IPS-NIHi7 (cell line): ENCODE measurements at regions not wholly inside any gene's neighbourhood (a gene's known extent, or its start where the extent isn't known, plus 50 kb on each side); places are given as distances from the start of the nearest gene placed in this dataset.
A peak's percentile ranks its signal among the peaks of the same experiment; 100 is the strongest.
"Not testable (repeated sequence)": the region's sequence is repeated elsewhere in the genome, so short reads cannot be mapped to it uniquely, and the experiment has no call there.

Experiments used
- DNase-seq: peaks from one replicate; pipeline ENCODE4 v3.0.0; 2012; ENCODE audit warnings: mixed read lengths; ENCODE audit errors: extremely low spot score

- DNase-seq = no peak
These were observed 537.5 kb downstream of the BTBD3 start for GRCh38 chr20:12455148-12455547.

- DNase-seq = no peak
These were observed 540.5 kb downstream of the BTBD3 start for GRCh38 chr20:12458241-12458640.

GRCh38 chr20:12464036-12464435 lies 544.7 kb upstream of the SPTLC3 start:
- DNase-seq = no peak

- DNase-seq = no peak
These were observed 541.9 kb upstream of the SPTLC3 start for GRCh38 chr20:12466915-12467314.

GRCh38 chr20:12467758-12468157 lies 541.0 kb upstream of the SPTLC3 start:
- no peak for DNase-seq

GRCh38 chr20:12482661-12483060 lies 526.1 kb upstream of the SPTLC3 start:
- DNase-seq = no peak

- DNase-seq = no peak
These were observed 506.3 kb upstream of the SPTLC3 start for GRCh38 chr20:12502443-12502842.

GRCh38 chr20:12504779-12505178 lies 504.0 kb upstream of the SPTLC3 start:
- no peak for DNase-seq

GRCh38 chr20:12511499-12511898 lies 497.3 kb upstream of the SPTLC3 start:
- no peak for DNase-seq

- DNase-seq = no peak
These were observed 496.0 kb upstream of the SPTLC3 start for GRCh38 chr20:12512755-12513154.

- no peak for DNase-seq
These were observed 480.7 kb upstream of the SPTLC3 start for GRCh38 chr20:12528104-12528503.

- DNase-seq = no peak
These were observed 480.2 kb upstream of the SPTLC3 start for GRCh38 chr20:12528591-12529041.

GRCh38 chr20:12531626-12532025 lies 477.1 kb upstream of the SPTLC3 start:
- DNase-seq = no peak

- DNase-seq = no peak
These were observed 473.5 kb upstream of the SPTLC3 start for GRCh38 chr20:12535316-12535715.

GRCh38 chr20:12535770-12536169 lies 473.0 kb upstream of the SPTLC3 start:
- DNase-seq = no peak

- no peak for DNase-seq
These were observed 454.3 kb upstream of the SPTLC3 start for GRCh38 chr20:12554426-12554825.

GRCh38 chr20:12555369-12555768 lies 453.4 kb upstream of the SPTLC3 start:
- no peak for DNase-seq

GRCh38 chr20:12555849-12556248 lies 452.9 kb upstream of the SPTLC3 start:
- not testable (repeated sequence) for DNase-seq

GRCh38 chr20:12557224-12557623 lies 451.5 kb upstream of the SPTLC3 start:
- no peak for DNase-seq

GRCh38 chr20:12564979-12565378 lies 443.8 kb upstream of the SPTLC3 start:
- DNase-seq = no peak

- DNase-seq = no peak
These were observed 442.2 kb upstream of the SPTLC3 start for GRCh38 chr20:12566596-12566995.

- DNase-seq = peak; percentile 78
These were observed 438.4 kb upstream of the SPTLC3 start for GRCh38 chr20:12570371-12570770.

- no peak for DNase-seq
These were observed 435.3 kb upstream of the SPTLC3 start for GRCh38 chr20:12573442-12573841.

- no peak for DNase-seq
These were observed 433.2 kb upstream of the SPTLC3 start for GRCh38 chr20:12575352-12576095.
